Keratinocyte (primary cell): ENCODE measurements at regions not wholly inside any gene's neighbourhood (a gene's known extent, or its start where the extent isn't known, plus 50 kb on each side); places are given as distances from the start of the nearest gene placed in this dataset.

Experiments
- DNase-seq: peaks from one replicate; pipeline ENCODE4 v3.0.0-alpha.2; 2011; ENCODE audit warnings: low read depth, missing footprints, low spot score
- FAIRE-seq: peaks from 2 replicates; lab custom pipeline; 2011; peaks lifted over from hg19 to GRCh38; lab: Jason Lieb, UNC
- H2AFZ ChIP-seq: 2 replicates; pipeline ENCODE4 v1.6.0; 2012; ENCODE audit warnings: low read length, control low read depth, inconsistent platforms; ENCODE audit not compliant: control insufficient read depth
- H3K27ac ChIP-seq: 2 replicates; pipeline ENCODE4 v1.5.1; 2011; ENCODE audit warnings: low read length; ENCODE audit not compliant: control insufficient read depth, insufficient read depth
- H3K27me3 ChIP-seq: 3 replicates; pipeline ENCODE4 v1.6.0; 2011; ENCODE audit warnings: low read length; ENCODE audit not compliant: control insufficient read depth, insufficient read depth; ENCODE audit errors: extremely low read depth
- H3K36me3 ChIP-seq, 2 experiments: 2 replicates in 1 of 2; 3 replicates in 1 of 2; pipeline ENCODE4 v1.5.1; 2011; ENCODE audit warnings: low read length in 2 of 2, mild to moderate bottlenecking in 1 of 2; ENCODE audit not compliant: control insufficient read depth in 2 of 2, insufficient read depth in 2 of 2; ENCODE audit errors: extremely low read depth in 1 of 2
- H3K4me1 ChIP-seq: 3 replicates; pipeline ENCODE4 v1.5.1; 2011; ENCODE audit warnings: low read length; ENCODE audit not compliant: control insufficient read depth, insufficient read depth; ENCODE audit errors: extremely low read depth
- H3K4me2 ChIP-seq: 3 replicates; pipeline ENCODE4 v1.6.0; 2011; ENCODE audit warnings: low read depth, low read length; ENCODE audit not compliant: control insufficient read depth, insufficient read depth; ENCODE audit errors: extremely low read depth
- H3K4me3 ChIP-seq, 3 experiments: fragments of 200-600 bp in 1 of 3; sonication (generic) in 1 of 3; 2 replicates in 2 of 3; 3 replicates in 1 of 3; pipeline ENCODE4 v1.5.1; 2011 to 2016; ENCODE audit warnings: low read length in 3 of 3, mild to moderate bottlenecking in 3 of 3, control low read depth in 2 of 3, inconsistent platforms in 1 of 3, low read depth in 1 of 3, mixed read lengths in 1 of 3, mixed run types in 1 of 3, moderate library complexity in 1 of 3; ENCODE audit not compliant: control insufficient read depth in 2 of 3, insufficient read depth in 2 of 3; ENCODE audit errors: extremely low read depth in 1 of 3
- H3K79me2 ChIP-seq: 2 replicates; pipeline ENCODE4 v1.6.0; 2012; ENCODE audit warnings: low read length; ENCODE audit not compliant: control insufficient read depth, insufficient read depth
- H3K9ac ChIP-seq: 3 replicates; pipeline ENCODE4 v1.6.0; 2011; ENCODE audit warnings: low read length; ENCODE audit not compliant: control insufficient read depth, insufficient read depth; ENCODE audit errors: extremely low read depth
- H3K9me1 ChIP-seq: 3 replicates; pipeline ENCODE4 v1.6.0; 2011; ENCODE audit warnings: low read length; ENCODE audit not compliant: control insufficient read depth, insufficient read depth; ENCODE audit errors: extremely low read depth
- H3K9me3 ChIP-seq: 2 replicates; pipeline ENCODE4 v1.5.1; 2012; ENCODE audit warnings: low read depth, low read length; ENCODE audit not compliant: control insufficient read depth
- H4K20me1 ChIP-seq: 3 replicates; pipeline ENCODE4 v1.6.0; 2011; ENCODE audit warnings: low read length; ENCODE audit not compliant: control insufficient read depth, insufficient read depth; ENCODE audit errors: extremely low read depth
- EZH2 ChIP-seq: IDR thresholded peaks from one replicate; pipeline ENCODE4 v1.6.1; 2012; ENCODE audit warnings: inconsistent platforms, mild to moderate bottlenecking, low read length, moderate library complexity
- dilution Hi-C: fragments of 300-500 bp; cut with MboI; formaldehyde crosslinking; loops from one replicate; pipeline ENCODE4 v1.7.0; 2020; ENCODE audit warnings: low sequenced_read_pairs; ENCODE audit not compliant: extremely low pct_ligation_motif_present
- TF ChIP-seq, protein P1 (sequence below), 3 experiments: IDR thresholded peaks in 1 of 3; conservative IDR thresholded peaks in 1 of 3; optimal IDR thresholded peaks in 1 of 3; 2 replicates in 2 of 3; 3 replicates in 1 of 3; pipeline versions ENCODE3 to v1.5.1; 2011; ENCODE audit warnings: low read length in 3 of 3, mild to moderate bottlenecking in 3 of 3, moderate library complexity in 2 of 3, control low read depth in 1 of 3, inconsistent platforms in 1 of 3; ENCODE audit not compliant: insufficient read depth in 2 of 3; ENCODE audit errors: extremely low read depth in 1 of 3

DNA sequence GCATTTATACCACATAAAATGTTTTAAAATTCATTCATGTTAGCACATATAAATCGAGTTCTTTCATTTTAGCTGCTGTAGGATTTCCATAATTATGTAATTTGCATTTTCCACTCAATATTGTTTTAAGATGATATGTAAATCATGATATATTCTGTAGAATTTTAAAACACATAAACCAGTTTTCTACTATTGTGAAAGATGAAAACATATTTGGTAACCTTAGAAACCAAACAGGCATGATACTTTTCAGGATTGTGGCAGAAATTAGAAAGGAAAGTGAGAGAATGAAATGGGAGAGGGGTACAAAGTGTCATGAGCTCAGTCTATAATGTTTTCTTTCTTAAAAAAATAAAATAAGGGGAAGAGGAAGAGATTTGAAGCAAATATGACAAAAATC, 269.3 kb downstream of the PPP1R3A start:
- Histone ChIP-seq H4K20me1 (no peaks in the 10 kb centered on the region), H3K27me3 (no peaks in the 10 kb centered on the region), H3K36me3 (no peaks in the 10 kb centered on the region), H3K9me3 (peaks cover 6% of the 10 kb centered on the region), H3K79me2 (no peaks in the 10 kb centered on the region), H3K27ac (no peak overlapping the region), H3K4me1 (peaks cover 9% of the 10 kb centered on the region), H3K4me2 (no peak overlapping the region), H3K4me3 (no peak overlapping the region), H2AFZ (no peak overlapping the region), H3K9ac (no peak overlapping the region), H3K9me1 (no peaks in the 10 kb centered on the region)
- dilution Hi-C loops, result no loop called here
- FAIRE-seq, result no peak
- DNase-seq, result no peak
- TF ChIP-seq, protein P1, sequence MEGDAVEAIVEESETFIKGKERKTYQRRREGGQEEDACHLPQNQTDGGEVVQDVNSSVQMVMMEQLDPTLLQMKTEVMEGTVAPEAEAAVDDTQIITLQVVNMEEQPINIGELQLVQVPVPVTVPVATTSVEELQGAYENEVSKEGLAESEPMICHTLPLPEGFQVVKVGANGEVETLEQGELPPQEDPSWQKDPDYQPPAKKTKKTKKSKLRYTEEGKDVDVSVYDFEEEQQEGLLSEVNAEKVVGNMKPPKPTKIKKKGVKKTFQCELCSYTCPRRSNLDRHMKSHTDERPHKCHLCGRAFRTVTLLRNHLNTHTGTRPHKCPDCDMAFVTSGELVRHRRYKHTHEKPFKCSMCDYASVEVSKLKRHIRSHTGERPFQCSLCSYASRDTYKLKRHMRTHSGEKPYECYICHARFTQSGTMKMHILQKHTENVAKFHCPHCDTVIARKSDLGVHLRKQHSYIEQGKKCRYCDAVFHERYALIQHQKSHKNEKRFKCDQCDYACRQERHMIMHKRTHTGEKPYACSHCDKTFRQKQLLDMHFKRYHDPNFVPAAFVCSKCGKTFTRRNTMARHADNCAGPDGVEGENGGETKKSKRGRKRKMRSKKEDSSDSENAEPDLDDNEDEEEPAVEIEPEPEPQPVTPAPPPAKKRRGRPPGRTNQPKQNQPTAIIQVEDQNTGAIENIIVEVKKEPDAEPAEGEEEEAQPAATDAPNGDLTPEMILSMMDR (optimal IDR thresholded peaks at IDR 0.05 in 1 of 3, IDR thresholded peaks at IDR 0.05 in 1 of 3, conservative IDR thresholded peaks at IDR 0.05 in 1 of 3; ENCODE audit: extremely low read depth in 1 of 3, insufficient read depth in 2 of 3, low read length in 3 of 3), result no peak
- TF ChIP-seq EZH2, result no peak

DNA sequence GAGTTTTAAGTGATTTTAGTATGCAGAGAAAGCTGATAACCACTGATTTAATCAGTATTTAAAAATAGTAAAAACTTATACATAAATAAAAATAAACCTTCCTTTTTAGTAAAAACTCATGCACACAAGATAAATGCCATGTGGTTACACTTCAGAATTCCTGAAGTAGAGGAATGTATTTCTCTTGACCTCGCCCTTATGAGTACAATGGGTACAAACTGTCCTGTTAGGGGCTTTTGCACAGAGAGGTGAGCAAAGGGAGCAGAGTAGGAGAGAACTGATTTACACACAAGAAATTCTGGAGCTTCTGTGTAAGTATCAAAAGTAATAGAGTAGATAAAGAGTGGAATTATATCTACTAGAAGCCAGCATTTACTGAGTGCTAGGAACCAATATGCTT, 279.6 kb downstream of the PPP1R3A start:
- dilution Hi-C loops, result no loop called here
- H3K36me3 ChIP-seq, result no peaks in the 10 kb centered on the region
- DNase-seq, result peak; percentile 30
- H3K4me2 ChIP-seq, result peak overlapping the region; percentile 29
- H3K27me3 ChIP-seq, result no peaks in the 10 kb centered on the region
- H4K20me1 ChIP-seq, result no peaks in the 10 kb centered on the region
- TF ChIP-seq EZH2, result no peak
- TF ChIP-seq, protein P1 (optimal IDR thresholded peaks at IDR 0.05 in 1 of 3, IDR thresholded peaks at IDR 0.05 in 1 of 3, conservative IDR thresholded peaks at IDR 0.05 in 1 of 3; ENCODE audit: extremely low read depth in 1 of 3, insufficient read depth in 2 of 3, low read length in 3 of 3), result no peak
- H3K9ac ChIP-seq, result no peak overlapping the region
- peak overlapping the region; percentile 58 for H3K27ac ChIP-seq
- no peaks in the 10 kb centered on the region for H3K9me1 ChIP-seq
- peaks cover 3% of the 10 kb centered on the region for H3K9me3 ChIP-seq
- FAIRE-seq, result peak; percentile 85
- peaks cover 38% of the 10 kb centered on the region for H3K4me1 ChIP-seq
- H3K4me3 ChIP-seq, result no peak overlapping the region
- H2AFZ ChIP-seq, result peak overlapping the region; percentile 21
- no peaks in the 10 kb centered on the region for H3K79me2 ChIP-seq
